SK-N-MC (cell line): ENCODE measurements at regions not wholly inside any gene's neighbourhood (a gene's known extent, or its start where the extent isn't known, plus 50 kb on each side); places are given as distances from the start of the nearest gene placed in this dataset.

Experiments used
- EZH2 ChIP-seq: fragments of 200-600 bp; sonication (generic); IDR thresholded peaks from one replicate; pipeline ENCODE4 v1.6.1; 2017; ENCODE audit warnings: antibody characterized with exemption
- POLR2AphosphoS5 ChIP-seq: IDR thresholded peaks from 2 replicates; pipeline ENCODE4 v1.6.1; 2012; ENCODE audit warnings: mild to moderate bottlenecking, low read depth, low read length, borderline replicate concordance

GRCh38 chr2:147365622-147366021, 479.2 kb upstream of the ACVR2A start:
- TF ChIP-seq POLR2AphosphoS5: no peak
- TF ChIP-seq EZH2: no peak
